ENCODE measurements at regions not wholly inside any gene's neighbourhood (a gene's known extent, or its start where the extent isn't known, plus 50 kb on each side); places are given as distances from the start of the nearest gene placed in this dataset.

GRCh38 chr4:180207921-180208320, 2035.3 kb upstream of the TENM3 start:
- DNase-seq: no peak

GRCh38 chr4:180217070-180217469, 2026.1 kb upstream of the TENM3 start:
- DNase-seq: no peak

- no peak for DNase-seq
Measured at GRCh38 chr4:180219080-180219479, 2024.1 kb upstream of the TENM3 start.

DNA sequence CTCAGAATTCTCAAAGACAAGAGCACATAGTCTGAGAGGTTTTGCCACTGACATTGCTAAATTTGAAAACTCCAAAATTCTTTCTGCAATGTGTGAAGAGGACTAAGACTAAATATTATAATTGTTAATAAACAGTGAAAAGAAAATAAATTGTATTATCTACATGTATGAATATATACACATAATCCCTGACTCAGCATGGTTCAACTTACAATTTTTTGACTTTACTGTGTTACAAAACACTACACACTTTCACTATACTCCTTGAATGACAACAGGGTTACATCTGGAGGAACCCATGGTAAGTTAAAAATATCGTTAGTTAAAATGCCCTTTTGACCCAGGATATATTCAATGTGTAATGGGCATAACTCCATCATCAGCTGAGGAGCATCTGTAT, 2017.2 kb upstream of the TENM3 start:
- no peak for DNase-seq

DNA sequence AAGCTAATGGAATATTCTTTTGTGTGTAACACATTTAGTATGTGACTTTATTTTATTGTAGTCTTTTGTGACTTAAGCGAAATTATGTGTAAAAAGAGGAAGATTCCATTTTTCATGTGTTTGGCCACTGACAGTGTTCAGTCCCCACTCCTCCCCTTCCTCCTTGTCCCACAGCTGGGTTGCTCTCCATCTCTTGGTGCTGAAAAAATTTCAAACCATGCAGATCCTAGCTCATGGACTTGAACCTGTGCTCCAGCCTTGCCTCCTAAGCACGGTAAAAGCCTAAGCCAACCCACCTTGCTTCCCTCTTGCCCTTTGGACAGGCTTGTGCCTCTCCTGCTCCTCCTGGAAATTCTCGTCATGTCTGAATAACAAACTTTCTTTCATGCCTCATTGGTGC, 2008.5 kb upstream of the TENM3 start:
- no peak for DNase-seq

GRCh38 chr4:180240670-180241069, 2002.5 kb upstream of the TENM3 start:
- DNase-seq: no peak

- no peak for DNase-seq
Measured at GRCh38 chr4:180253419-180253818, 1989.8 kb upstream of the TENM3 start.

GRCh38 chr4:180261346-180261745, 1981.9 kb upstream of the TENM3 start:
- DNase-seq: no peak

GRCh38 chr4:180280076-180280475, 1963.1 kb upstream of the TENM3 start:
- DNase-seq: no peak

DNA sequence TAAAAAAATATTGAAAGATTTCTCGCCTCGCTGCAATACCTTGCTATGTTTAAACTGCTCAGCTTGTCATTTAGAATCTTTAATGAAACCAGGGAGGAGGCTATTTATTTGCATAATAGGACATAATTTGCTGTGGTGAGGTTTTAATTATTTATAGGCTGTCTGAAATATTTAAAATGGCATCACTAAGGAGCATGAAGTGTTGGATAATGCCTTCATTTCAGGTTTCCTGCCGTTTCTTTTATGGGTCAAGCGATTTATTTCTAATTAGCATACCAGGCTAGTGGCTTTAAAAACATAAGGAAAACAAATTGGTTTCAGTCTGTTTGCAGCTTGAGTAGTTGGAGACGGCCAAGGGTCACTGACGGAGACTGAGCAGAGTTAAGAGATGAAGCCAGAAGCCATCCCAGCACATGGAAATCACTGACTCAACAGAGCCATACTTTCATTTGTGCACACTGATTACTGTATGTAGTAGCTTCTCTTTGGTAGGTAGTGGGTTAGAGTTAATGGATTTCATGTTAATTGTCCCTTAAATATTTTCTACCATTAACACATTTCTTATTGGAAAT, 1962.4 kb upstream of the TENM3 start:
- no peak for DNase-seq

DNA sequence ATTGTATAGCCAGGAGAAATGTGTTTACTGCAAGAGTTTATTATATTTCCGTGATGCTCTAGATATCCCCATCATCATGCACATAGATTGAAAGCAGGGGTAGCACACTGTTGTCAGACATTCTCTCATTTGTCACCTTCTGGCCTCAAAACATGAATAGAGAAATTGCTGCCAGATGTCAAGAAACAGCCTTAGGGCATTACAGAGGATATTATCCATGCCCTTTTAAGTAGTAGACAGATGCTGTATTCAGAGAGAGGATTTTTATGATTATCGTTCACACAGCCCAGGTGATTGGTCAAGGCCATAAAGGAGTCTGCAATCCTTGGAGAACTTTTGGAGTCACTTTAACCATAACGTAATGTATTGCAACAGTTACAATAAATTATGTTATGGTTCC, 1961.5 kb upstream of the TENM3 start:
- no peak for DNase-seq

GRCh38 chr4:180284267-180284666, 1958.9 kb upstream of the TENM3 start:
- DNase-seq: no peak

- DNase-seq: no peak
Measured at GRCh38 chr4:180285796-180286195, 1957.4 kb upstream of the TENM3 start.

DNA sequence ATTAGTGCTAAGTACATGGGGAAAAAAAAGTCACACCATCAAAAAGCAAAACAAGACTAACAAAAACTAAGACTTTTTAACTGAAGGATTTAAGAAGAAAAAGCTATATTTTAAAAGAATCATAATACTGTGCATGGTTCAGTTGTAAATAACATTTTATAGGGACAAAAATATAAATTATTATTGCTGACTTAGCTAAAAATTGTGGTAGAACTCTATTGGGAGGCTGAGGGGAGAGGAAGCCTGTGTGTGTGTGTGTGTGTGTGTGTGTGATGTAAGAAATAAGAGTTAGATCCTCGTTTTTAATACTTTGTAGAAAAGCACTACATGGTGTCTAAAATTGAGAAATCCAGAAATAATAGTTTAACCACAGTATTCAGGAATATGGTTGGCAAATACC, 1950.9 kb upstream of the TENM3 start:
- DNase-seq: no peak

GRCh38 chr4:180296036-180296599, 1947.1 kb upstream of the TENM3 start:
- no peak for DNase-seq

GRCh38 chr4:180304321-180304720, 1938.9 kb upstream of the TENM3 start:
- no peak for DNase-seq

DNA sequence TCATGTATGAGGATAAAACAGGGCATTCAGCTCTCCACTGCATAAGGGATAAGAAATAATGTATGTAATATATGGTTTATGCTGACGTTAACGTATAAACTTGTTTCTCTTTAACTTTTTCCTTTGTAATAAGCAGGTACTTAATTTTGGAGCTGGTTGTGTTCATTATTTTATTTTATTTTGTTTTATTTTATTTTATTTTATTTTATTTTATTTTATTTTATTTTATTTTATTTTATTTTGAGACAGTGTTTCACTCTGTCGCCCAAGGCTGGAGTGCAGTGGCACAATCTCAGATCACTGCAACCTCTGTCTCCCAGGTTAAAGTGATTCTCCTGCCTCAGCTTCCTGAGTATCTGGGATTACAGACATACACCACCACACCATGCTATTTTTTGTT, 1932.6 kb upstream of the TENM3 start:
- no peak for DNase-seq

GRCh38 chr4:180314972-180315371, 1928.2 kb upstream of the TENM3 start:
- DNase-seq: no peak

GRCh38 chr4:180330521-180330920, 1912.7 kb upstream of the TENM3 start:
- no peak for DNase-seq

GRCh38 chr4:180333162-180333561, 1910.0 kb upstream of the TENM3 start:
- DNase-seq: no peak

DNA sequence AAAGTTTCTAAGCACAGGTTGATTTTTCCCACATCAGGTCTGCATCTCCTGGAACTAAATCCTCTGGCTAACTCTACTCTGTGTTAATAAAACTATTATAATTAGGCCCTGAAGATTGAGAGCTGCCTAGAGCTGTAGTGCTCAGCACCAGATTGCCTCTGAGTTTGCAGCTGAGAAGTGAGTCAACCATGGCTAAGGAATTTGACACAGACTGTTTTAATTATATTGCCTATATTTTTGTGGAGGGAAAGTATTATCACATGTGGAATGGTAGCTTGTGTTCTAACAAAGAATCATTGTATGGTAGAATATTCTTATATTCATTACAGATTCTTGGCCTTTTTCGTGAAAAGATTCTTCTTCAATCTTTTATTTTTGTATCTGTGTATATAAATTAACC, 1907.6 kb upstream of the TENM3 start:
- DNase-seq: no peak

DNA sequence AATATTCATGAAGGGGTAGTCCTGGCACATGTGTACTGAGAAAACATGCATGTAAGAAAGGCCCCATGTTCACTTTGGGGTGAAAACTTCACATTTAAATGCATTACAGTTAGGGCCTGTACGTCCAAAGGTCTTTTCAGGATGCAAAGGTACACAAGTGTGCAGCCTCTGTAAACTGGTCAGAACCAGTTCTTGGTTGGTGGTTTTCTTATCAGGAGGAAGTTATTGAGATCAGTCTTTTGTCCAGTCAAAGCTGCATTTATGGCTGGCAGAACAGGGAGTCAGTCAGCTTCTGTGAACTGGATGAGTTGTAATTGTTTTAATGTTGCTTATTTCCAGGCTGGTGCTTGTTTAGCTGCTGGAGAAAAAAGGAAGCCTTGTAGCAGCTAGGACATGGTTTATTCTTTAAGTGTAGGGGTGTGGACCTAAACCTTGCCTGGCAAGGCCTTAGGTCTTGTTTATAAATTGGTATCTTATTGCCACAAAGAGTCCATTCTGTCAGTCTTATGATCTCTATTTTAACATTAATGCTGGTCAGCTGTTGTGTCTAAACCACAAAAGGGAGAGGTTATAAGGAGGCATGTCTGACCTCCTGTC, 1906.6 kb upstream of the TENM3 start:
- DNase-seq: no peak

DNA sequence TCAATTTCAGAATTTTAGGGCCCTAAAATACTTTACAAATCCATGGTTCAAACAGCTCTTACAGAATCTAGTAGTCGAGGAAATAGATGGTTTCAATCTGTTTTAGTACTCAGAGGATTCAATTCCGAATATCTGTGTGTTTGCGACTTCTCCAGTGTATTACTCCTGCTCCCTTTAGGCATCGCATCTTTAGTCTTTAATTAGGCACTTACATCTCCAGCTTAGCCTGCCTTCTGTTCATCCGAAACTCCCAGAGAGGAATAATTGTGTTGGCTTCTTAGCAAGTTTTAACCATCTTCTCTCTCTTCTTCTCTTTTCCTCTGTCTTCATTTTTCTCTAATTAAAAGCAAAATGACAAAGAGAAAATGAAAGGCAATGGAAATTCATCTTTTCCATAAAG, 1901.3 kb upstream of the TENM3 start:
- no peak for DNase-seq

DNA sequence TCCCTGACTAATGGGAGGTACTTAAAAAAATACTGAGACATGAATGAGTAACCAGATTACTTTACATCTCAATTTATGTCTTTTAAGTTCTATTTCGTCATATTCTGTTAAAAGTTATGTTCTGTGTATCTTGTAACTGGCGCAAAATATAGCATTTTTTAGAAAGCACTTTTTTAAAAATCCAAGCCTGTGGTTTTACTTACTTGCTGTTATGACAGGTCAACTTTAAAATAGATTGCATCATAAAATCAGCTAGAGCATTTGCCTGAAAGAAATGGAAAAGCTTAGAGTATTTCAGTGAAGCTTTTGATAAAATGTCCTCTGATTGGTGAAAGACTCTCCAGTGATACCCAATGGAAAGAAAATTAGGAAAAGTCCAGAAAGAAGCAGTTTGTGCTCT, 1892.3 kb upstream of the TENM3 start:
- no peak for DNase-seq

DNA sequence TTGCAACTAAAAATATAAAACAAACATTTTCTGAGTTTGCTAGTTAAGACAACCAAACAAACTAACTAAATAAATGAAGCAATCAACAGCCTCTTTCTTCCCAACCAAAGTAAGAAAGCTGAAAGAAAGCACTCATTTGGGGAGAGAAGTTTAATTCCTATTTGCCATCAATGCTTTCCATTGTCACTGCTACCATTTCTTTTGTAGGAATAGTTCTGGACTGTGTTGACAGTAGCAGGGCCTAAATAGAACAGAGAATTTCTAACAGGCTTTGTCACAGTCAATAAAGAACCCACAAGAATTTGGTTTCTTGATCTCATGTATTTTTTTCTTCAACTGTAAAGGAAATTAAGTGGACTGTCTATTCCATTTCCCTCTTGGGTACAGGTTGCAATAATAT, 1886.4 kb upstream of the TENM3 start:
- no peak for DNase-seq
